NCI-H2029 (cell line): ENCODE measurements at regions not wholly inside any gene's neighbourhood (a gene's known extent, or its start where the extent isn't known, plus 50 kb on each side); places are given as distances from the start of the nearest gene placed in this dataset.
A peak's percentile ranks its signal among the peaks of the same experiment; 100 is the strongest.
"Not testable (repeated sequence)": the region's sequence is repeated elsewhere in the genome, so short reads cannot be mapped to it uniquely, and the experiment has no call there.

Experiments used
- DNase-seq: peaks from one replicate; lab custom pipeline; 2025; lab: John Stamatoyannopoulos, UW

DNA sequence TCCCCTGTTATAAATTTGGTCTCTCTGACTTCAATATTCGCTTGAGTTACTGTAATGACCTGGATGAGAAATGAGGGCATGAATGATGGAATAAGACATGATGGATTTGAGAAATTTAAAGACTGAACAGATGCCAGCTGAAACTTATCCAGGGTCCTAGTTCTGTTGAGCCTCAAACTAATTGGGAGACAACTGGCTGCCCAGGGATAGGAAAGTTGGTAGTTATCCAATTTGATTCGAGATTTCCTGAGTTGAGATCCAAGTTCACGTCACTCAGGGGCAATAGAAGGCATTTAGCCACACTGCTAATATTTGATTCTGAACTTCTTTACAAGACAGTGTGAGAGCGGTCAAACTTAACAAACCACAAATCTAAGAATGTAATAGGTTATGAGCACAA lies 159.0 kb upstream of the CXCL13 start:
- no peak for DNase-seq

DNA sequence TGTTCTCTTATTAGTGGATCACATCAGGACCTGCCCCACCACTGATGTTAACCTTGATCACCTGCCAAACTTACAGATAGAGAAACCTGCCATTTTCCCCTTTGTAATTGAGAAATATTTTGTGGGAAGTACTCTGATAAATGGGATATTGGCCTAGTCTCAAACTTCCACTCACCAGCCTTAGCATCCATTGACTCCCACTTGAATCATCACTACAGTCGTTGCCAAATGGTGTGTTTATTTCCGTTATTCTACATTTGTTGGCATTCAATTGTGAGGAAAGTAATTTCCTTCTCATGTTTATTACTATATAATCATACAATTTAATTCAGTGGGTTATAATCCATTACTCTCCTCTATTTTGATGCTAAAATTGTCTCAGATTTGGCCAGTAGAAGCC lies 156.4 kb upstream of the CXCL13 start:
- DNase-seq, result no peak

- no peak for DNase-seq
These were observed 155.6 kb upstream of the CXCL13 start for GRCh38 chr4:77450006-77450405.

GRCh38 chr4:77451530-77451929 lies 154.1 kb upstream of the CXCL13 start:
- no peak for DNase-seq

DNA sequence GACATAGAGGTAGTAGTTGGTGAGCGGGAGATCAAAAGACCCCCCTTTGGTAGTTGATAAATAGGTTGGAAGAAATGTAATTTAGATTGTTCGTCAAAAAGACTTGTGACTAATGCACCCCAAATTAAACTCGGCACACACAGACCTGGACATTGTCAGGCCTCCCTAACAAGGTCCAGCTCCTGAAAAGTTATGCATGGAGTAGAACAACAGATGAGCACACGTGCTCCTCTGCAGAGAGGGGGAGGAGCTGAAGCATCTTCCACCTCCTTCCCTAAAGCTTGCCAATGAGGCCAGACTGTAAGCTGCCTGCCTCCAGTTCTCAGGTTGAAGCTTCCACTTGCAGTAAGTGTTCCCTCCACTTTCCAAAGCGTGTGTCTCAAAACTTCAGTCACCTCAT lies 153.5 kb upstream of the CXCL13 start:
- DNase-seq, result not testable (repeated sequence)

DNA sequence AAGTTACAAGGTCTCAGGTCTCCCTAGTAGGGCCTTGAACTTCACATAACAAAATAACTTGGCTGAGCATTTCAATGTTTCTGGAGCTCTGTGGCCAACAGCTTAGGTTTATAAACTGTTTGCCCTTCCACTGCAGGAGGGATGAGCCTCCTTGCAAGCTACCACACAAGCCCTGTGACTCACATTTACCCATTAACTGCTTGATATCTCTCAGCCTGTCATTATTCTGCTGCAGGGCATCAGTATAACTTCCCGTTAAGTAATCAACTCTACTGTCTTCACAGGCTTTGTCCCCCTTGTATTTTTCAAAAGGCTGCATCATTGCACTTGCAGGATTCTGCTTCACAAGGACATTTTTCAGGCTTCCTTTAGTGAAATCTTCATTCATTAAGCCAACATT lies 151.7 kb upstream of the CXCL13 start:
- DNase-seq, result no peak

DNA sequence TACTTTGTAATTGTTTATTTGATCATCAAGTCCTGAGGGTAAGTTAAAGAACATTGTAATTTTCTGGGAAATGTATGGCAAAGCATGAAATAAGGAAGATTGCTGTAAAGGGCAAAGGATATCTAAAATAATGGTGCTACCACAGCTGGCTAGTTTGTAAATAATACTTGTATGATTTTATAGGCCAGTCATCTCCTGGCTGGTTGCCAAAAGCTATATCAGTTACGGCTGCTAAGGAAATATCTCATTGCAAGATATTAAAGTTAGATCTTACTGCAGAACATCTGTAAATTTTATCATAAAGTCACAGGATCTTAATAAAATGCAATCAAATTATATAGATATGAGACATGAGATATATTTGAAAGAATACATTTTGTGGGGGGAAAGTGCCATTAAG lies 150.8 kb upstream of the CXCL13 start:
- no peak for DNase-seq

GRCh38 chr4:77464100-77464499 lies 141.5 kb upstream of the CXCL13 start:
- DNase-seq, result not testable (repeated sequence)

GRCh38 chr4:77465271-77465670 lies 140.3 kb upstream of the CXCL13 start:
- peak; percentile 7 for DNase-seq

GRCh38 chr4:77466430-77466829 lies 139.2 kb upstream of the CXCL13 start:
- DNase-seq, result no peak

GRCh38 chr4:77471821-77472495 lies 133.7 kb upstream of the CXCL13 start:
- no peak for DNase-seq

GRCh38 chr4:77473509-77473908 lies 132.1 kb upstream of the CXCL13 start:
- DNase-seq, result no peak

DNA sequence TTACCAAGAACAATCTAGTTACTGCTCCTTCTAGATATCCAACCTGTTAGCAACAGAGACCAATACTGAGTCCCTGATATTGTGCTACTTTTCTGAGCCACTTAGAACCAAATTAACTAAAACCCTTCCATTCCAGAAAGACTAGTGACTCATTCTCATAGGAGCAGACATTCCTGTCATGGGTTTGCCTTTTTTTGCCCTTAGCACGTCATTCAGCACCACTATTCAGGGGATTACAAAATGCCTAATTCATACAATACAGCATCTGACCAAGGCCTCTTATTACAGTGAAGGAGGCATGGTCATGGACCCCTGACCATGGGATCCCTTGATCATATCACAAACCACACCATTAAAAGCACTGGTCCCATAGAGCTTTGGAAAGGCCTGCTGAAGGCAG lies 123.8 kb upstream of the CXCL13 start:
- no peak for DNase-seq

DNA sequence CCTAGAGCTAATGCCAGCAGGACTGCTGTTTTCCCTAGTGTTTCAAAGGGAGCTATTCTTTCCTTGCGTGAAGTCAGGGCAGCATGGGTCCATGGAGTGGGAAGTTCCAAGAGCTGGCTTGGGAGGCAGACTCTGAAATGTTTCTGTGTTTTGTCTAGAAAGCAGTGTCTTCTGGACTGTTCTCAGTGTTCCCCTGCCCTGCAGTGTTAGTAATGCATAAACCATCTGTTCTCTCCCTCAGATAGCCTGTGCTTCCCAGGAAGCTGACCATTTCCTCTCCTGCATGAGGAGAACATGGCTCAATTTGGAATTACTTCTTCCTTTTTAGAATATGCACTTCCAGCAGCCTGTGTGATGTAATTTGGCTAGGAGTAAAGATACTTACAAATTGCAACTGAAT lies 116.7 kb upstream of the CXCL13 start:
- DNase-seq, result no peak

DNA sequence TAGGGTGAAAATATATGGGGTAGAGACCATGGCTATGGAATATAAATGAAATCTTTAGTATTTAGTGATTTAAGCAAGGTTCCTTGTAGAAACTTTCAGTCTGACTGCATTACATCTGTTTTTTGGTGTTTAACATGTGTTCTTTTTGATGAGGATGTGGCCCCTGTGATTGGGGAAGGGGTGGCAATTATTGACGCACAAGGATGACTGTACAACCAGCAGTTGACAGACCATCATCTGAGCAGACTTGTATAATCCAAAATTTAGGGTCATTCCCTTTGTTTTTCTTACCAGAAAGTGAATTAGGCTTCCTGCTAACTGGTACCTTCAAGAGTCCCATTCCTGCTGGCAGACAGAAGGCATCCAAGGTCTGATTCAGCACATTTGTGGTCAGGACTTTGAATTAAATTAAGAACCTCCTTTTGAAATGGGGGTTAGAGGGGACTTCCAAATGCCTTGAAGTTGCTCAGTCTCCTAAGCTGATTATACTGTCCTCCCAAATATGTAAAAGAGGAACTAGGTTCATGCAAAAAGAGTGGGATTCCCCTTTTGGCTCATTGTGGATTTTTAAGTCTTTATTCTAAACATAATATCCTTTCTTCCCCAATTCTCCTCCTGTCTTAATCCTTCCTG lies 112.4 kb upstream of the CXCL13 start:
- DNase-seq, result no peak

DNA sequence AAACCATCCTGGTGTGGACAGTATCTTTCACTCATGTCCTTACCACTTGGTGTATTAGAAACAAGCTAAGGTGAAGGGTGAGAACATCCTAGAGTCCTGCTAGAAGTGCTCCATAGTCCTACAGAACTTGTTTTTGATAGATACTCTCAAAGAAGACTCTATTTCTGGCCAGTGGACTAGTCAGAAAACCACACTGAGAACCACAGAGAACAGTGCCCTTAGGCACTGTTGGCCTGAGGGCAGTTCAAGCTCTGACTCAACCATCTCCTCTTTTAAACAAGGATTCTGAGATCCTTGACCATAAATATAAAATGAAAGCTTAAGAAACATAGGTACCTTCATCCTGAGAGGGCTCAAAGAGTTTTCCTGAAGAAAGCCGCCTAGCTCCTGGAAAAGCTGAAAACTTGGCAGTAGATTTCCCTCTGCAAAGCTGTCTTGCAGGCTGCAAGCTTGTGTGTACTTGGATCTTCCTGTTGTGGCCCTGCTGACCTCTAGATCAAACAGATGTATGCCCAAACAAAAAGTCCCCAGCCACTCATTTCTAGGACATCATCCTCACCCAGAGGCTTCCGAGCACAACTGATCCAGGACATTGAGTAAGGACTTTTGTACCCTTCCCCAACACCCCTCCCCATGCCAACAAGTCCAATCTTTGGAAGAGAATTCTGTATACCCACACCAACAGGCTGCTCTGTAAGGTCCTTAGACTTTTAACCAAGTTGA lies 111.6 kb upstream of the CXCL13 start:
- DNase-seq, result no peak

GRCh38 chr4:77496457-77496856 lies 109.2 kb upstream of the CXCL13 start:
- no peak for DNase-seq

DNA sequence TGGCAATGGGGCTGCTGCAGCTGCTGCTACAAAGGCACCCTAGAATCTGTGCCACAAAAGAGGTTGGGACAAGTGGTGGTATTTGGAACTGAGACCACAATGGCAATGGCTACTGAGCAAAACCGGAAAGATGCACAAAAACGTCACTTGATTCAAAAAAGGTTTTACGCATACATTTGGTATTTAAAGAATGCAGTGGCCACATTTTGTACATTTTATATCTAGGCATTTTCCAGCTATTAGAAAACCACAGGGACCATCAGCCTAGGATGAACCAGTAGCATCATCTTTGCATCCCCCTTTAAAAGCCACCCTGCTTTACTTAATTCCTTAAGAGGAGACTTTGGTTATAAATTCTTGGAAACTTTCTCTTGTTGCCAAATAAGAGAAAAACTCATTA lies 104.8 kb upstream of the CXCL13 start:
- DNase-seq, result no peak

DNA sequence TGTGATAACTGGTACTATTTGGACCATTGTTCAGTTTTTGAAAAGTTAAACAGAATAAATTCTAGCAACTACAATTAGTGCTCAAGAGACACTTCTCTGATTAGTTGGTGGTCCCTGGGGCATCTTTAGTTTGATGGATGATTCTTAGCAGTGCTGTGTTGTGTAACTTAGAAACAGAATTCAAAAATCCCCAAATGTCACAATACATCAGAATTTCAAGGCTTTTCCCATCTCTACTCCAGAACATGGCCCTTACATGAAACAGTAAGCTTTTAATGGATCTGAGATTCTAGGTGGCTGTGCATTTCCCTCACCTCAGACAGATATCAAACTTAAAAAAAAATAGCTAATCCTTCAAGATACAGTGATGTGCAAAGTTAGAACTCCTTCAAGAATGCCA lies 104.4 kb upstream of the CXCL13 start:
- no peak for DNase-seq

- peak; percentile 1 for DNase-seq
These were observed 103.8 kb upstream of the CXCL13 start for GRCh38 chr4:77501851-77502250.

GRCh38 chr4:77504407-77504806 lies 101.2 kb upstream of the CXCL13 start:
- DNase-seq, result no peak

DNA sequence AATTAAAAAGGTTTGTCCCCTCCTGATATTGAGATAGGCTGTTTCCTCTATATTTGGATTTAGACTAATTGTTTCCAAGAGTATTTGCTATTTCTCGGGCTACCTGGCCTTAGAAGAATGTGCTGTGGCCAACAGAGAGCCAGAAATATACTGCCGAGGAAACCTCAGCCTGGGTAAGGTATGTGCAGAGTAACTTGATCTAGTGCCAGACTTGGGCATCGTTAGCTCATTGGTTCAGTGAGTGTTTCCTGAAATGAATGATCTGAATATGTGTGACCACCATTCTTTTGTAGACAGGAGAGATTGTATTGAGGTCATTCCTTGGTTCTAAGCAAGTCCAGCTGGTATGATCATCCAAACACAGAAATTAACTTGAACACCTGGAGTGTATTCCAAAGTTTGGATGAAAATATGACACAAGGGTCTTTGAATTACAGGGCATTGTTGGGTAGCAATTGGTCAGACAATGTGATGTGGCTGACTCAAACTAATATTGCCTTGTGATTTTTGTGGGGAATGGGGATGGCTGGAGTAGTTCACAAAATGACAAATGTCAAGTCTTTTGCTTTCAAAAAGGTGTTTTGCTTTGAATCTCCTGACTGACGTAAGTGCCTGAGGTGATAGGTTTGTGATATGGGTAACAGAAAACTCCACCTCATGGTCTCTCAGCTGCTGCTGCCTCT lies 100.2 kb upstream of the CXCL13 start:
- DNase-seq, result no peak

GRCh38 chr4:77505958-77506319 lies 99.7 kb upstream of the CXCL13 start:
- no peak for DNase-seq
